ENCODE measurements at regions not wholly inside any gene's neighbourhood (a gene's known extent, or its start where the extent isn't known, plus 50 kb on each side); places are given as distances from the start of the nearest gene placed in this dataset.

GRCh38 chr3:152556731-152557254 lies 278.1 kb upstream of the P2RY1 start:
- no peaks in the 10 kb centered on the region for H3K36me3 Mint-ChIP-seq (ENCODE audit: low read depth)
- H3K4me1 ChIP-seq (ENCODE audit: insufficient read depth, low read length): no peaks in the 10 kb centered on the region
- intact Hi-C loops (cut with DNase I, micrococcal nuclease): no loop called here
- H3K9me3 ChIP-seq (ENCODE audit: control insufficient read depth in 1 of 2, insufficient read depth in 1 of 2, low read length in 2 of 2): peaks cover 0 to 5% of the 10 kb centered on the region in 2 experiments
- H3K9me3 Mint-ChIP-seq: no peaks in the 10 kb centered on the region
- no peaks in the 10 kb centered on the region for H3K27me3 ChIP-seq (ENCODE audit: control insufficient read depth in 1 of 2, insufficient read depth in 2 of 2, low read length in 2 of 2)
- H3K4me3 Mint-ChIP-seq: no peak overlapping the region
- ChIA-PET CTCF (no interaction called here), POLR2A (interaction anchor here (1.2 kb wide), 1 partner anchor 10 kb away, joined by 3 read pairs; no protein-coding TSS in a partner anchor)
- no peaks in the 10 kb centered on the region for H3K4me1 Mint-ChIP-seq (ENCODE audit: low read depth)
- TF ChIP-seq CTCF (IDR thresholded peaks at IDR 0.05): no peak
- no peak overlapping the region for H3K27ac ChIP-seq (ENCODE audit: low read depth in 1 of 2, low read length in 2 of 2)
- no peak overlapping the region for H3K4me3 ChIP-seq (ENCODE audit: low read length)
- H3K36me3 ChIP-seq (ENCODE audit: insufficient read depth, low read length): no peaks in the 10 kb centered on the region
- no peak for ATAC-seq (ENCODE audit: poor library complexity)
- no peaks in the 10 kb centered on the region for H3K27me3 Mint-ChIP-seq
- no peak overlapping the region for H3K27ac Mint-ChIP-seq
- no peak for DNase-seq

GRCh38 chr3:152557302-152557999 lies 277.5 kb upstream of the P2RY1 start:
- no peak for TF ChIP-seq CTCF (IDR thresholded peaks at IDR 0.05)
- intact Hi-C loops (cut with DNase I, micrococcal nuclease): no loop called here
- no peak for DNase-seq
- POLR2A ChIA-PET: interaction anchor here (1.2 kb wide), 1 partner anchor 10 kb away, joined by 3 read pairs; no protein-coding TSS in a partner anchor
- ATAC-seq (ENCODE audit: poor library complexity): no peak
- CTCF ChIA-PET: no interaction called here
- no peak overlapping the region for H3K4me3 Mint-ChIP-seq
- H3K36me3 ChIP-seq (ENCODE audit: insufficient read depth, low read length): no peaks in the 10 kb centered on the region
- no peak overlapping the region for H3K27ac ChIP-seq (ENCODE audit: low read depth in 1 of 2, low read length in 2 of 2)
- no peak overlapping the region for H3K27ac Mint-ChIP-seq
- H3K4me1 ChIP-seq (ENCODE audit: insufficient read depth, low read length): no peaks in the 10 kb centered on the region
- H3K9me3 ChIP-seq (ENCODE audit: control insufficient read depth in 1 of 2, insufficient read depth in 1 of 2, low read length in 2 of 2): peaks cover 0 to 5% of the 10 kb centered on the region in 2 experiments
- H3K4me3 ChIP-seq (ENCODE audit: low read length): no peak overlapping the region
- H3K27me3 ChIP-seq (ENCODE audit: control insufficient read depth in 1 of 2, insufficient read depth in 2 of 2, low read length in 2 of 2): no peaks in the 10 kb centered on the region
- no peaks in the 10 kb centered on the region for H3K27me3 Mint-ChIP-seq
- H3K4me1 Mint-ChIP-seq (ENCODE audit: low read depth): no peaks in the 10 kb centered on the region
- H3K36me3 Mint-ChIP-seq (ENCODE audit: low read depth): no peaks in the 10 kb centered on the region
- no peaks in the 10 kb centered on the region for H3K9me3 Mint-ChIP-seq

- Mint-ChIP-seq H3K27ac (no peak overlapping the region), H3K4me3 (no peak overlapping the region), H3K9me3 (no peaks in the 10 kb centered on the region), H3K4me1 (ENCODE audit: low read depth) (no peaks in the 10 kb centered on the region), H3K27me3 (no peaks in the 10 kb centered on the region), H3K36me3 (ENCODE audit: low read depth) (no peaks in the 10 kb centered on the region)
- ChIA-PET CTCF (no interaction called here), POLR2A (no interaction called here)
- H3K27me3 ChIP-seq (ENCODE audit: control insufficient read depth in 1 of 2, insufficient read depth in 2 of 2, low read length in 2 of 2): no peaks in the 10 kb centered on the region
- TF ChIP-seq CTCF (IDR thresholded peaks at IDR 0.05): no peak
- no peak overlapping the region for H3K27ac ChIP-seq (ENCODE audit: low read depth in 1 of 2, low read length in 2 of 2)
- H3K4me3 ChIP-seq (ENCODE audit: low read length): no peak overlapping the region
- H3K36me3 ChIP-seq (ENCODE audit: insufficient read depth, low read length): no peaks in the 10 kb centered on the region
- ATAC-seq (ENCODE audit: poor library complexity) (no peak), DNase-seq (no peak)
- H3K4me1 ChIP-seq (ENCODE audit: insufficient read depth, low read length): no peaks in the 10 kb centered on the region
- peaks cover 0 to 5% of the 10 kb centered on the region in 2 experiments for H3K9me3 ChIP-seq (ENCODE audit: control insufficient read depth in 1 of 2, insufficient read depth in 1 of 2, low read length in 2 of 2)
- intact Hi-C loops (cut with DNase I, micrococcal nuclease): no loop called here
Measured at GRCh38 chr3:152558386-152558785, 276.5 kb upstream of the P2RY1 start.

All from CD4-positive, alpha-beta T cell (primary cell).